ENCODE measurements at regions not wholly inside any gene's neighbourhood (a gene's known extent, or its start where the extent isn't known, plus 50 kb on each side); places are given as distances from the start of the nearest gene placed in this dataset.

DNA sequence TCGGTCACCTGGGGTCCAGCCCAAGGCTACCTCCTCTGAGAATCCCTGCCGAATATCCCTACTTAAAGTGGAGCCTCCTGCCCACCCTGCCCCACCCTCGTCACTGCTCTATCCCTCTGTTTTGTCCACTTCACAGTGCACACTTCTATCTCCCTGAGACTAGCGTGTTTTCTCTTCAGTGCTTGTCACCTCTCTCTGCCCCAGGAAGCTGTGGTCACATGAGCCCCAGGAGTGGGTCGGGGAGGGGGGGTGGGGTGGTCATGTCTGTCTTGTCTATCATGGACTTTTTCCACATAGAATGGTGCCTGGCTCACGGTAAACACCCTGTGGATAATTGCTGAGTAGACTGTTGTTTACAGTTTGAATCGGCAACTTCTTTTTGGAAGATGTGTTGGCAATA lies 673.6 kb downstream of the PTPRU start:
- no peaks in the 10 kb centered on the region; the same call in 1 of the 2 replicates for H3K9me3 ChIP-seq (ENCODE audit: insufficient read depth, low read depth, low read length)
- no peak overlapping the region for H3K4me3 ChIP-seq (ENCODE audit: low read length, poor library complexity, severe bottlenecking)
- no peaks in the 10 kb centered on the region for H3K79me2 ChIP-seq (ENCODE audit: insufficient read depth, low read length)
- no peak overlapping the region for H2AFZ ChIP-seq (ENCODE audit: low read length)
- H3K27me3 ChIP-seq (ENCODE audit: insufficient read depth, low read length, poor library complexity, severe bottlenecking), result no peaks in the 10 kb centered on the region
- no peaks in the 10 kb centered on the region for H4K20me1 ChIP-seq (ENCODE audit: insufficient read depth, low read length, poor library complexity, severe bottlenecking)
- H3K4me2 ChIP-seq (ENCODE audit: low read depth, low read length, poor library complexity, severe bottlenecking), result no peak overlapping the region
- H3K9ac ChIP-seq (ENCODE audit: low read depth, low read length, poor library complexity, severe bottlenecking), result no peak overlapping the region
- no peaks in the 10 kb centered on the region for H3K4me1 ChIP-seq (ENCODE audit: insufficient read depth, low read length, poor library complexity, severe bottlenecking)
- no peaks in the 10 kb centered on the region for H3K36me3 ChIP-seq (ENCODE audit: insufficient read depth, low read length)
- H3F3A ChIP-seq (ENCODE audit: low read depth), result no peaks in the 10 kb centered on the region
- H3K9me2 ChIP-seq (replicated peaks; ENCODE audit: low read depth, low read length), result no peaks in the 10 kb centered on the region
- TF ChIP-seq, protein P1, sequence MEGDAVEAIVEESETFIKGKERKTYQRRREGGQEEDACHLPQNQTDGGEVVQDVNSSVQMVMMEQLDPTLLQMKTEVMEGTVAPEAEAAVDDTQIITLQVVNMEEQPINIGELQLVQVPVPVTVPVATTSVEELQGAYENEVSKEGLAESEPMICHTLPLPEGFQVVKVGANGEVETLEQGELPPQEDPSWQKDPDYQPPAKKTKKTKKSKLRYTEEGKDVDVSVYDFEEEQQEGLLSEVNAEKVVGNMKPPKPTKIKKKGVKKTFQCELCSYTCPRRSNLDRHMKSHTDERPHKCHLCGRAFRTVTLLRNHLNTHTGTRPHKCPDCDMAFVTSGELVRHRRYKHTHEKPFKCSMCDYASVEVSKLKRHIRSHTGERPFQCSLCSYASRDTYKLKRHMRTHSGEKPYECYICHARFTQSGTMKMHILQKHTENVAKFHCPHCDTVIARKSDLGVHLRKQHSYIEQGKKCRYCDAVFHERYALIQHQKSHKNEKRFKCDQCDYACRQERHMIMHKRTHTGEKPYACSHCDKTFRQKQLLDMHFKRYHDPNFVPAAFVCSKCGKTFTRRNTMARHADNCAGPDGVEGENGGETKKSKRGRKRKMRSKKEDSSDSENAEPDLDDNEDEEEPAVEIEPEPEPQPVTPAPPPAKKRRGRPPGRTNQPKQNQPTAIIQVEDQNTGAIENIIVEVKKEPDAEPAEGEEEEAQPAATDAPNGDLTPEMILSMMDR (conservative IDR thresholded peaks at IDR 0.05; ENCODE audit: low read length), result no peak
- TF ChIP-seq EZH2phosphoT487 (IDR thresholded peaks at IDR 0.05; ENCODE audit: borderline replicate concordance), result no peak

- H3K79me2 ChIP-seq (ENCODE audit: insufficient read depth, low read length), result no peaks in the 10 kb centered on the region
- TF ChIP-seq, protein P1 (conservative IDR thresholded peaks at IDR 0.05; ENCODE audit: low read length), result no peak
- TF ChIP-seq EZH2phosphoT487 (IDR thresholded peaks at IDR 0.05; ENCODE audit: borderline replicate concordance), result no peak
These were observed 671.3 kb downstream of the PTPRU start for GRCh38 chr1:29907596-29907995.

GRCh38 chr1:29906927-29907326 lies 670.6 kb downstream of the PTPRU start:
- H3K79me2 ChIP-seq (ENCODE audit: insufficient read depth, low read length), result no peaks in the 10 kb centered on the region
- no peaks in the 10 kb centered on the region for H3F3A ChIP-seq (ENCODE audit: low read depth)
- H3K9me2 ChIP-seq (replicated peaks; ENCODE audit: low read depth, low read length), result no peaks in the 10 kb centered on the region
- H3K4me3 ChIP-seq (ENCODE audit: low read length, poor library complexity, severe bottlenecking), result no peak overlapping the region
- no peaks in the 10 kb centered on the region for H4K20me1 ChIP-seq (ENCODE audit: insufficient read depth, low read length, poor library complexity, severe bottlenecking)
- H3K9ac ChIP-seq (ENCODE audit: low read depth, low read length, poor library complexity, severe bottlenecking), result no peak overlapping the region
- no peaks in the 10 kb centered on the region; the same call in 1 of the 2 replicates for H3K9me3 ChIP-seq (ENCODE audit: insufficient read depth, low read depth, low read length)
- no peak for TF ChIP-seq EZH2phosphoT487 (IDR thresholded peaks at IDR 0.05; ENCODE audit: borderline replicate concordance)
- TF ChIP-seq, protein P1 (conservative IDR thresholded peaks at IDR 0.05; ENCODE audit: low read length), result no peak
- H3K27me3 ChIP-seq (ENCODE audit: insufficient read depth, low read length, poor library complexity, severe bottlenecking), result no peaks in the 10 kb centered on the region
- H3K4me2 ChIP-seq (ENCODE audit: low read depth, low read length, poor library complexity, severe bottlenecking), result no peak overlapping the region
- H3K4me1 ChIP-seq (ENCODE audit: insufficient read depth, low read length, poor library complexity, severe bottlenecking), result no peaks in the 10 kb centered on the region
- H3K36me3 ChIP-seq (ENCODE audit: insufficient read depth, low read length), result no peaks in the 10 kb centered on the region
- H2AFZ ChIP-seq (ENCODE audit: low read length), result no peak overlapping the region

More at GRCh38 chr1:29907596-29907995, 671.3 kb downstream of the PTPRU start:
- no peaks in the 10 kb centered on the region for H3F3A ChIP-seq (ENCODE audit: low read depth)
- no peaks in the 10 kb centered on the region for H3K4me1 ChIP-seq (ENCODE audit: insufficient read depth, low read length, poor library complexity, severe bottlenecking)
- H3K4me3 ChIP-seq (ENCODE audit: low read length, poor library complexity, severe bottlenecking), result no peak overlapping the region
- no peaks in the 10 kb centered on the region for H3K27me3 ChIP-seq (ENCODE audit: insufficient read depth, low read length, poor library complexity, severe bottlenecking)
- no peaks in the 10 kb centered on the region; the same call in 1 of the 2 replicates for H3K9me3 ChIP-seq (ENCODE audit: insufficient read depth, low read depth, low read length)
- H3K9me2 ChIP-seq (replicated peaks; ENCODE audit: low read depth, low read length), result no peaks in the 10 kb centered on the region
- no peaks in the 10 kb centered on the region for H4K20me1 ChIP-seq (ENCODE audit: insufficient read depth, low read length, poor library complexity, severe bottlenecking)
- no peaks in the 10 kb centered on the region for H3K36me3 ChIP-seq (ENCODE audit: insufficient read depth, low read length)
- H2AFZ ChIP-seq (ENCODE audit: low read length), result no peak overlapping the region
- H3K4me2 ChIP-seq (ENCODE audit: low read depth, low read length, poor library complexity, severe bottlenecking), result no peak overlapping the region
- no peak overlapping the region for H3K9ac ChIP-seq (ENCODE audit: low read depth, low read length, poor library complexity, severe bottlenecking)
